DND-41 (cell line): ENCODE measurements at regions not wholly inside any gene's neighbourhood (a gene's known extent, or its start where the extent isn't known, plus 50 kb on each side); places are given as distances from the start of the nearest gene placed in this dataset.

Experiments
- EZH2 ChIP-seq: IDR thresholded peaks from 3 replicates; pipeline ENCODE4 v1.6.1; 2012; ENCODE audit warnings: borderline replicate concordance, low read depth, mild to moderate bottlenecking, moderate library complexity, low read length, inconsistent platforms; ENCODE audit not compliant: severe bottlenecking
- TF ChIP-seq, protein P1 (sequence below): IDR thresholded peaks from 2 replicates; pipeline ENCODE4 v1.5.1; 2012; ENCODE audit warnings: borderline replicate concordance, low read length, moderate library complexity, mild to moderate bottlenecking; ENCODE audit not compliant: poor library complexity, severe bottlenecking; ENCODE audit errors: extremely low read depth

DNA sequence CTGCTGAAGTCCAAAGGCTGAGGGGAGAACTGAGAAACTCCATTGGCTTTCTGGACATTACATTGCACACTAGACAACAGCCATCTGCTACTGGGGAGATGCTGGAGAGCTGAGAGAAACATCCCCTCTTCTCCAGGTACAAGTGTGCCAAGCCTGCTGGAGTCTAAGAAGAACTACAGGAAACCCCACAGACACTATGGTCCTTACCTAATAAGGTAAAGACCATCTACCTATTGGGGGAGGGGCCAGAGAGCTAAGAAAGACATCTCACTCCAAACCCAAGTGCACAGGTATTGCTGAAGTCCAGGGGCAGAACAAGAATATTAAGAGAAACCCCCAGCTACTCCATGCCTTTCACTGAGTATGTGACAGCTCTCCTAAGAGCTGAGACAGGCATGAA, 338.7 kb upstream of the NCKAP5 start:
- no peak for TF ChIP-seq EZH2
- TF ChIP-seq, protein P1, sequence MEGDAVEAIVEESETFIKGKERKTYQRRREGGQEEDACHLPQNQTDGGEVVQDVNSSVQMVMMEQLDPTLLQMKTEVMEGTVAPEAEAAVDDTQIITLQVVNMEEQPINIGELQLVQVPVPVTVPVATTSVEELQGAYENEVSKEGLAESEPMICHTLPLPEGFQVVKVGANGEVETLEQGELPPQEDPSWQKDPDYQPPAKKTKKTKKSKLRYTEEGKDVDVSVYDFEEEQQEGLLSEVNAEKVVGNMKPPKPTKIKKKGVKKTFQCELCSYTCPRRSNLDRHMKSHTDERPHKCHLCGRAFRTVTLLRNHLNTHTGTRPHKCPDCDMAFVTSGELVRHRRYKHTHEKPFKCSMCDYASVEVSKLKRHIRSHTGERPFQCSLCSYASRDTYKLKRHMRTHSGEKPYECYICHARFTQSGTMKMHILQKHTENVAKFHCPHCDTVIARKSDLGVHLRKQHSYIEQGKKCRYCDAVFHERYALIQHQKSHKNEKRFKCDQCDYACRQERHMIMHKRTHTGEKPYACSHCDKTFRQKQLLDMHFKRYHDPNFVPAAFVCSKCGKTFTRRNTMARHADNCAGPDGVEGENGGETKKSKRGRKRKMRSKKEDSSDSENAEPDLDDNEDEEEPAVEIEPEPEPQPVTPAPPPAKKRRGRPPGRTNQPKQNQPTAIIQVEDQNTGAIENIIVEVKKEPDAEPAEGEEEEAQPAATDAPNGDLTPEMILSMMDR: no peak
